ENCODE measurements at regions not wholly inside any gene's neighbourhood (a gene's known extent, or its start where the extent isn't known, plus 50 kb on each side); places are given as distances from the start of the nearest gene placed in this dataset.
"Not testable (repeated sequence)": the region's sequence is repeated elsewhere in the genome, so short reads cannot be mapped to it uniquely, and the experiment has no call there.

GRCh38 chr4:53959343-53960120 lies 104.9 kb downstream of the CHIC2 start:
- DNase-seq (ENCODE audit: low read depth) = no peak

GRCh38 chr4:53956454-53956853 lies 108.0 kb downstream of the CHIC2 start:
- no peak for DNase-seq (ENCODE audit: low read depth)

More at GRCh38 chr4:53959343-53960120, 104.9 kb downstream of the CHIC2 start:
- no peak overlapping the region for H3K4me3 ChIP-seq (ENCODE audit: low read depth, low read length)

DNA sequence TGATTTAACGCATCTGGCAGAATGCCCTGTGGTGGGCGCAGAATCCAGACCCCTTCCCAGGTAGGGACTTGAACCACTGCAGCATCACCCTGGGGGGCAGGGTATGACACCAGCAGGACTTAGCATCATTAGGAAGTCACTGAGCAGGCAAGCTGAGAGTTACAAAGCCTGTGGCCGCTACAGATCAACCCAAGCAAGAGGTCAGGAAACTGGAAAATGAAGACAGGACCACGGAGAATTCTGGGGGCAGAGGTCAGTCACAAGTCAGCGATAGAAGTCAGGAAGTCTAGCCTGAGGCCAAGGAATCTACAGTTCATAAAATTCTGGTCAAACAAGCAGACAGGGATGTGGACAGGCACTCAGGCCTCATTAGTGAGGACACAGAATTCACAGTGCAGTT lies 108.4 kb downstream of the CHIC2 start:
- H3K4me3 ChIP-seq (ENCODE audit: low read depth, low read length) = no peak overlapping the region
- no peak for DNase-seq (ENCODE audit: low read depth)

More at GRCh38 chr4:53956454-53956853, 108.0 kb downstream of the CHIC2 start:
- no peak overlapping the region for H3K4me3 ChIP-seq (ENCODE audit: low read depth, low read length)

GRCh38 chr4:53951414-53951813 lies 113.0 kb downstream of the CHIC2 start:
- H3K4me3 ChIP-seq (ENCODE audit: low read depth, low read length) = no peak overlapping the region
- no peak for DNase-seq (ENCODE audit: low read depth)

- H3K4me3 ChIP-seq (ENCODE audit: low read depth, low read length) = no peak overlapping the region
- DNase-seq (ENCODE audit: low read depth) = peak; percentile 70
These were observed 120.9 kb downstream of the CHIC2 start for GRCh38 chr4:53943345-53944085.

DNA sequence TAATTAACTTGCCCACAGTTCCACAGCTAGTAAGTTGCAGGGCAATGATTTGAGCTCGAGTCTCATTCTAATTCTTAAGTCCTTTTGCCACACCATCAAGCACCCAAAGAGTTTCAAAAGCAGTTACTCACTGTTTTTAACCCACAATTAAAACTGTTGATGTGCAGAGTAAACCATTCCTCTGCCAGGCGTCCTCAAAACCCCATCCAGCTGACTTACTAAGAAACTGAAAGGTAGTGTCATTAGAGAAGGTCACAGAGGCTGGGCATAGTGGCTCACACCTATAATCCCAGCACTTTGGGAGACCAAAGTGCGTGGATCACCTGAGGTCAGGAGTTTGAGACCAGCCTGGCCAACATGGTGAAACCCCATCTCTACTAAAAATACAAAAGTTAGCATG lies 121.7 kb downstream of the CHIC2 start:
- no peak for DNase-seq (ENCODE audit: low read depth)
- H3K4me3 ChIP-seq (ENCODE audit: low read depth, low read length) = no peak overlapping the region

- no peak for DNase-seq (ENCODE audit: low read depth)
- no peak overlapping the region for H3K4me3 ChIP-seq (ENCODE audit: low read depth, low read length)
These were observed 123.1 kb downstream of the CHIC2 start for GRCh38 chr4:53941331-53941730.

- not testable (repeated sequence) for DNase-seq (ENCODE audit: low read depth)
These were observed 124.5 kb downstream of the CHIC2 start for GRCh38 chr4:53939892-53940291.

DNA sequence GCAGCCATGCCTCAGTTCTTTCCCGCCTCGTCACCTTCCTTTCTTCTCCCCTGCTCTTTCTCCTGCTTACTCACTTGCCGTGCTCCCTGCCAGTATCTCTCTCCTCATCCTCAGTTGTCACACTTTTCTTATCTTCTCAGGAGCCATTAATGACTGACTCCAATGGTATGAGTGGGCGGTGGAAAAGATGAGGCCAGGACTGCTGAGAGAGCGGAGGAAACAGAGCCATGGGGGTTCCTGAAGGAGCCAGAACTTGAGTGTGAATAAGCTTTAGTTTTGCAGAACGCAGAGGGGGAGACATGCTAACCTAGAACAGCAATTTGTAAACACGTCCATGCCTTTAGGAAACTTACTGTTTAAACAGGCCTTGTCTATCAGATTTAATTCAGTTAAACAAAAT lies 126.5 kb downstream of the CHIC2 start:
- DNase-seq (ENCODE audit: low read depth) = peak; percentile 67
- H3K4me3 ChIP-seq (ENCODE audit: low read depth, low read length) = no peak overlapping the region

More at GRCh38 chr4:53939892-53940291, 124.5 kb downstream of the CHIC2 start:
- H3K4me3 ChIP-seq (ENCODE audit: low read depth, low read length) = not testable (repeated sequence)

DNA sequence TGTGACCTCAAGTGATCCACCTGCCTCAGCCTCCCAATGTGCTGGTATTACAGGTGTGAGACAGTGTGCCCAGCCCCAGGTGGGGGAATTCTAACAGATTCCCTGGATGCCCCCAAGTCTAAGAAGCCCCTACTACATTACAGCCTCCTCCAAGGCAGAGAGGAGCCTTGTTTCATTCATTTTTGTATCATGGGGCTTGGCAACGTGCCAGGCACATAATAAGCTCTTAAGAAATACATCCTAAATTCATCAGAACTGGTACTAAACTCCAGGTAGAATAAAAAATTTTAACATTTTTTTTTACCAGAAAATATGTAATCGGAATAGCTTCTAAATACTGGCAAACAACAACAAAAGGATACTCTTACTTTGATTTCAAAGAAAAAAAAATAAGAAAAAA lies 127.1 kb downstream of the CHIC2 start:
- DNase-seq (ENCODE audit: low read depth) = no peak

GRCh38 chr4:53935780-53936179 lies 128.6 kb downstream of the CHIC2 start:
- DNase-seq (ENCODE audit: low read depth) = peak; percentile 60
- H3K4me3 ChIP-seq (ENCODE audit: low read depth, low read length) = no peak overlapping the region

More for the DNA sequence above, 127.1 kb downstream of the CHIC2 start:
- no peak overlapping the region for H3K4me3 ChIP-seq (ENCODE audit: low read depth, low read length)

DNA sequence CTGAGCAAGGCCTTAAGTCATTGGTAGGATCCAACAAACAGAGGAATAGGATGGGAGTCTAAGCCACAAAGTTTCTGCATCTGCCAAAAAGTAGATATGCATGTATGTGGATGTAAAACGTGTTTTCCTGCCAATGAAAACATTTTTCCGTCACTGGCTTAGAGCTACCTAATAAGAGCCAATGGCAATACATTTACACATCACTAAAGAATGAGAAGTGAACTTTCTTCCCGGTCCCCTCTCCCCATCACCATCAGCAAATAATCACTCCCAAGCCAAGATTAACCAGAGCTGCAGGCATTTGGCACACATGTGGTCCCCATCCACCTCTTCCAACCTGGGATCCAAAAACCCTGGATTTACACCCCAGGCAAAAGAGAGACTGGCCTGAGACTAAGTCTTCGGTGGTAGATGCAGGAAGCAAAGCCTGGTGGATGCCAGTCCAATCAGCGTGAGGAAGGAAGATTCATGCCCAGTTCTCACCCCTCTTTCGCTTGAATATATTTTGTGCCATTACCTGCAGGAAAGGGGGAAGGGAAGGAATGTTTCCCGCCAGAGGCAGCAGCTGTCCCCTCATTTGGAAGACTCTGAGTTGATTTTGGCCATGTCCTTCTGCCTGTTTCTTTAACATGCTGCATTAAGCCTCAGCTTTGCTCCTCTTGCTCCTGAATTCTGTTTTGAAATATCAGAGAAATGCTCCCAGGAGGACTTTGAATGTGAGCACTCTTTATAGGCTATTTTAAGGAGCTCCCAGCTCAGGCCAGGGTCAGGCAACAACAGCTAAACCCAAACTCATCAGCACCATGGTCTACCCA lies 131.4 kb downstream of the CHIC2 start:
- DNase-seq (ENCODE audit: low read depth) = peak; percentile 96
- no peak overlapping the region for H3K4me3 ChIP-seq (ENCODE audit: low read depth, low read length)

DNA sequence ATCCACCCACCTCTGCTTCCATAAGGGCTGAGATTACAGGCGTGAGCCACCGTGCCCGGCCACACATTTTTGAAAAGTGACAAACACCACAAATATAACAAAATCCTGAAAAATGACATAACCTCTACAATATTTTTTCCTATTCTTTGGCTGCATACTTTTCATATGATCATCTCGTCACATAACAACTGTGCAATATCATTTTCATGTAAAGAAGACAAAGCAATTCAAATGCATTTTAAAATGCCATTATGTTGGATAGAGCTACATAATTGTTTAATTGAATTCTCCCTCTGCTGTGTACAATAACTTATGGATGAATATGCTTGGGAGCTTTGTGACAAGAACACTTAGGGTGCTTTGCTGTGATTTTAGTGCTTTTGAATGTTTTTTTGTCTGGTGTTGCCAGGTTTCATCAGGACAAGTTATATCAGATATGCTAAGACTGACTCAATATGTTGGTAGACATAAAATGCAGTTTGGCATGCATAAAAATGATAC lies 132.9 kb downstream of the CHIC2 start:
- no peak for DNase-seq (ENCODE audit: low read depth)
- H3K4me3 ChIP-seq (ENCODE audit: low read depth, low read length) = no peak overlapping the region

- peak; percentile 64 for DNase-seq (ENCODE audit: low read depth)
- no peak overlapping the region for H3K4me3 ChIP-seq (ENCODE audit: low read depth, low read length)
These were observed 134.2 kb downstream of the CHIC2 start for GRCh38 chr4:53929955-53930798.

- no peak overlapping the region for H3K4me3 ChIP-seq (ENCODE audit: low read depth, low read length)
- DNase-seq (ENCODE audit: low read depth) = no peak
These were observed 135.1 kb downstream of the CHIC2 start for GRCh38 chr4:53929311-53929710.

GRCh38 chr4:53928825-53929224 lies 135.6 kb downstream of the CHIC2 start:
- no peak overlapping the region for H3K4me3 ChIP-seq (ENCODE audit: low read depth, low read length)
- no peak for DNase-seq (ENCODE audit: low read depth)

- no peak overlapping the region for H3K4me3 ChIP-seq (ENCODE audit: low read depth, low read length)
- no peak for DNase-seq (ENCODE audit: low read depth)
These were observed 139.3 kb downstream of the CHIC2 start for GRCh38 chr4:53925050-53925605.

DNA sequence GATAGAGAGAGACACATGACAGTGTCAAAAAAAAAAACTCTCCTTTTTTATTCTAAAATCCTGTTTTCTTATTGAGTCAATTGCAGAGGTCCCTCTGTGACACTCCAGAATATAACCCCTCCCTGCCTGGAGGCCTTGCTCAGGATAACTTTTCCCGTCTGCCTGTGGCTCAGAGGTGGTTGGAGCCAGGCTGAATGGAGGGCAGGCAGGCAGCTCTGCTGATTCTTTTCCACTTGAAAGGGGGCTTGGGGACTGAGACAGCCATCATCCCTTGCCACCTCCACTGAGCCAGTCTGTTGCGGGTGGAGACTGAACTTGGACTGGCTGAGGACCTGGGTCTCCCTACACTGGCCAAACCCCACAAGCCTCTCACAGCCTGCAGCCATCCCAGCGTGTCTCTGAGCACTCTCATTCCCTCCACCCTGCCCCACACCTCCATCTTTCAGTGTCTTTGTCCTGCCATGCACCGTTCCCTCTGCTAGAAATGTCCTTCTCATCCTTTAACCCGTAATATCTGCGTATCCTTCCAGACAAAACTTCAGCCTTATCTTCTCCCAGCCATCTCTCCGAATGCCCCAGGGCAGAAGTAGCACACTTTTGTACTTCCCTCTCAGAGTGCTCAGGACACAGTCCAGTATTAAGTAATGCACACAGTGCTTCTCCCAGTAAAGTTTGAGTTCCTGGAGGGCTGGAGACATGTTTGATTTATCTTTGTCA lies 139.9 kb downstream of the CHIC2 start:
- H3K4me3 ChIP-seq (ENCODE audit: low read depth, low read length) = no peak overlapping the region
- no peak for DNase-seq (ENCODE audit: low read depth)

All from skeletal muscle cell (primary cell).